Nephron (organoid): ENCODE measurements at regions not wholly inside any gene's neighbourhood (a gene's known extent, or its start where the extent isn't known, plus 50 kb on each side); places are given as distances from the start of the nearest gene placed in this dataset.

Experiments used
- H3K27ac Mint-ChIP-seq, 3 experiments: 2 replicates each; pipeline ENCODE4 v1.8.0; 2020; ENCODE audit warnings: mixed read lengths in 3 of 3, mild to moderate bottlenecking in 2 of 3, moderate library complexity in 1 of 3
- H3K27me3 Mint-ChIP-seq: 2 replicates; pipeline ENCODE4 v1.8.0; 2021; ENCODE audit warnings: low read depth, mild to moderate bottlenecking, moderate library complexity, mixed read lengths
- H3K36me3 Mint-ChIP-seq: 2 replicates; pipeline ENCODE4 v1.8.0; 2020; ENCODE audit warnings: low read depth, mixed read lengths
- H3K4me1 Mint-ChIP-seq: 2 replicates; pipeline ENCODE4 v1.8.0; 2020; ENCODE audit warnings: mixed read lengths
- H3K4me3 Mint-ChIP-seq, 3 experiments: 2 replicates each; pipeline ENCODE4 v1.8.0; 2020; ENCODE audit warnings: mild to moderate bottlenecking in 3 of 3, mixed read lengths in 3 of 3, moderate library complexity in 2 of 3
- H3K9me3 Mint-ChIP-seq: 2 replicates; pipeline ENCODE4 v1.8.0; 2020; ENCODE audit warnings: mixed read lengths
- CTCF ChIP-seq, 3 experiments: fragments of 200-600 bp; sonication (generic); IDR thresholded peaks; one replicate each; pipeline ENCODE4 v1.5.0; 2021; ENCODE audit warnings: antibody characterized with exemption in 3 of 3; ENCODE audit not compliant: unreplicated experiment in 3 of 3

GRCh38 chrX:45710081-45710801 is 509.6 kb upstream of the DIPK2B start:
- Mint-ChIP-seq H3K36me3 (no peaks in the 10 kb centered on the region), H3K4me1 (no peaks in the 10 kb centered on the region)
- TF ChIP-seq CTCF (IDR thresholded peaks at IDR 0.05; ENCODE audit: unreplicated experiment in 3 of 3), result no peak

GRCh38 chrX:45709381-45709780 is 508.7 kb upstream of the DIPK2B start:
- Mint-ChIP-seq H3K27ac (no peak overlapping the region), H3K36me3 (no peaks in the 10 kb centered on the region), H3K27me3 (peaks cover 4% of the 10 kb centered on the region), H3K4me1 (no peaks in the 10 kb centered on the region), H3K4me3 (no peak overlapping the region), H3K9me3 (peaks cover 2% of the 10 kb centered on the region)
- no peak for TF ChIP-seq CTCF (IDR thresholded peaks at IDR 0.05; ENCODE audit: unreplicated experiment in 3 of 3)

More at GRCh38 chrX:45710081-45710801, 509.6 kb upstream of the DIPK2B start:
- Mint-ChIP-seq H3K9me3 (peaks cover 2% of the 10 kb centered on the region), H3K4me3 (no peak overlapping the region), H3K27me3 (peaks cover 4% of the 10 kb centered on the region), H3K27ac (no peak overlapping the region)

- TF ChIP-seq CTCF (IDR thresholded peaks at IDR 0.05; ENCODE audit: unreplicated experiment in 3 of 3), result no peak
- H3K36me3 Mint-ChIP-seq, result no peaks in the 10 kb centered on the region
- H3K4me1 Mint-ChIP-seq, result no peaks in the 10 kb centered on the region
- H3K27ac Mint-ChIP-seq, result no peak overlapping the region
- peaks cover 3% of the 10 kb centered on the region for H3K27me3 Mint-ChIP-seq
- H3K9me3 Mint-ChIP-seq, result peaks cover 11% of the 10 kb centered on the region
- no peak overlapping the region for H3K4me3 Mint-ChIP-seq
Observed at GRCh38 chrX:45699158-45699557, 498.5 kb upstream of the DIPK2B start.

DNA sequence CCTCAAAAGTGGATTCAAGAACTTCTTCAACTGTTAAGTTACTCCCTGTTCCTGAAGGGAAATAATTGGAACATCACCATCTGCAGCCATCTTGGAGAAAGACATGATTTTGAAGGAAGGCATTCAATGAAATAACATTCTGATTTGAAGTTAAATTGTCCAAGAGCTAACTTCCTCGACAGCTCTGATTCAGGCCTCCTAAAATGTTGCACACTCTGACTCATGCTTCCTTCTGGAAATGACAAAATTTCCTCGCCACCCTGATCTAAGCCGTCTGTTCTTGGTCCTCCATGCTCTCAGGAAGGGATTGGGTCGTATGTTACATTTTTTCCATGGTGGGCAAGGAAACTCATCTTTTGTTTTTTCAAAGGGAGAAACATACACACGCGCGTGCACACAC is 496.9 kb upstream of the DIPK2B start:
- no peak for TF ChIP-seq CTCF (IDR thresholded peaks at IDR 0.05; ENCODE audit: unreplicated experiment in 3 of 3)
- H3K27ac Mint-ChIP-seq, result no peak overlapping the region
- H3K36me3 Mint-ChIP-seq, result no peaks in the 10 kb centered on the region
- peaks cover 3% of the 10 kb centered on the region for H3K27me3 Mint-ChIP-seq
- peaks cover 8% of the 10 kb centered on the region for H3K9me3 Mint-ChIP-seq
- no peak overlapping the region for H3K4me3 Mint-ChIP-seq
- no peaks in the 10 kb centered on the region for H3K4me1 Mint-ChIP-seq

DNA sequence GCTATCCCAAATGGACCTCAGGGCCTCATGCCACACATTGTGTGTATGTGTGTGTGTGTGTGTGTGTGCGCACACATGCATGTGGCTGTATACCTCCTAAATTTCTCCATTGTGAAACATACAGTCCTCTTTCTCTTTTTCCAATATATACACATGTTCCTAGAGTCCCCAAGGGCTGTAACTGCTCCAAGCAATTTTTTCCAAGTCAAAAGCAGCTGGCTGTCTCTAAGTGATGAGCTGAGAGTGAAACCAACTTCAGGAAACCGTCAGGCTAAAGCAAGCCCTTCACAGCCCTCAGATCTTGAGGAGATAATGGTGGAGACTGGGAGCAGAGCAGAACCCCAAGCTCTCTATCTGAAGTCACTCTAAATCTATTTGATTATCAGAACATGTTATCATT is 496.1 kb upstream of the DIPK2B start:
- no peak overlapping the region for H3K27ac Mint-ChIP-seq
- peaks cover 3% of the 10 kb centered on the region for H3K27me3 Mint-ChIP-seq
- H3K9me3 Mint-ChIP-seq, result peaks cover 8% of the 10 kb centered on the region
- no peaks in the 10 kb centered on the region for H3K36me3 Mint-ChIP-seq
- TF ChIP-seq CTCF (IDR thresholded peaks at IDR 0.05; ENCODE audit: unreplicated experiment in 3 of 3), result no peak
- H3K4me3 Mint-ChIP-seq, result no peak overlapping the region
- no peaks in the 10 kb centered on the region for H3K4me1 Mint-ChIP-seq

DNA sequence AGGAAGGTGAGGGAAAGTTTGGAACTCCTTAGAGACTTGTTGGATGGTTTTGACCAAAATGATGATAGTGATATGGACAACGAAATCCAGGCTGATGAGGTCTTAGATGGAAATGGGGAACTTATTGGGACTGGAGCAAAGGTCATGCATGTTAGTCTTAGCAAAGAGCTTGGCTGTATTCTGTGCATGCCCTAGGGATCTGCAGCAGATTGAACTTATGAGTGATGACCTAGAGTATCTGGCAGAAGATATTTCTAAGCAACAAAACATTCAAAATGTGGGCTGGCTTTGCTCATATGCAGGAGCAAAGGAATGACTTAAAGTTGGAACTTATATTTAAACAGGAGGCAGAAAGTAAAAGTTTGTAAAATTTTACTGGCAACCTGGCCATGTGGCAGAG is 489.3 kb upstream of the DIPK2B start:
- no peak for TF ChIP-seq CTCF (IDR thresholded peaks at IDR 0.05; ENCODE audit: unreplicated experiment in 3 of 3)
- Mint-ChIP-seq H3K4me1 (no peaks in the 10 kb centered on the region), H3K9me3 (peaks cover 5% of the 10 kb centered on the region), H3K27ac (no peak overlapping the region), H3K27me3 (peaks cover 3% of the 10 kb centered on the region), H3K36me3 (no peaks in the 10 kb centered on the region), H3K4me3 (no peak overlapping the region)
